Astrocyte (in vitro differentiated cells and primary cell): ENCODE measurements at regions not wholly inside any gene's neighbourhood (a gene's known extent, or its start where the extent isn't known, plus 50 kb on each side); places are given as distances from the start of the nearest gene placed in this dataset.

Experiments used
- DNase-seq: peaks from one replicate; pipeline ENCODE4 v3.0.0-alpha.2; 2010; ENCODE audit warnings: low read depth
- FAIRE-seq: peaks from 2 replicates; lab custom pipeline; 2011; peaks lifted over from hg19 to GRCh38; lab: Jason Lieb, UNC
- H2AFZ ChIP-seq: 2 replicates; pipeline ENCODE4 v1.6.0; 2012; ENCODE audit warnings: low read depth, low read length, inconsistent platforms
- H3K27ac ChIP-seq: 2 replicates; pipeline ENCODE4 v1.5.1; 2011; ENCODE audit warnings: low read depth, low read length, inconsistent platforms
- H3K27me3 ChIP-seq: 2 replicates; pipeline ENCODE4 v1.6.0; 2011; ENCODE audit warnings: low read length, inconsistent platforms; ENCODE audit not compliant: insufficient read depth
- H3K36me3 ChIP-seq: 2 replicates; pipeline ENCODE4 v1.5.1; 2011; ENCODE audit warnings: low read length, inconsistent platforms; ENCODE audit not compliant: insufficient read depth
- H3K4me1 ChIP-seq: 2 replicates; pipeline ENCODE4 v1.5.1; 2011; ENCODE audit warnings: low read length, inconsistent platforms; ENCODE audit not compliant: insufficient read depth
- H3K4me2 ChIP-seq: 2 replicates; pipeline ENCODE4 v1.6.0; 2012; ENCODE audit warnings: low read length, inconsistent platforms
- H3K4me3 ChIP-seq: 2 replicates; pipeline ENCODE4 v1.5.1; 2011; ENCODE audit warnings: low read depth, mild to moderate bottlenecking, low read length, inconsistent platforms; ENCODE audit not compliant: insufficient read depth
- H3K79me2 ChIP-seq: 2 replicates; pipeline ENCODE4 v1.6.0; 2012; ENCODE audit warnings: mild to moderate bottlenecking, low read length, inconsistent platforms; ENCODE audit not compliant: insufficient read depth
- H3K9ac ChIP-seq: 2 replicates; pipeline ENCODE4 v1.6.0; 2012; ENCODE audit warnings: mild to moderate bottlenecking, low read length, inconsistent platforms
- H3K9me3 ChIP-seq: 2 replicates; pipeline ENCODE4 v1.5.1; 2012; ENCODE audit warnings: low read depth, mild to moderate bottlenecking, low read length, inconsistent platforms; ENCODE audit not compliant: insufficient read depth
- H4K20me1 ChIP-seq: 2 replicates; pipeline ENCODE4 v1.6.0; 2012; ENCODE audit warnings: low read length, inconsistent platforms; ENCODE audit not compliant: insufficient read depth
- H3K27ac Mint-ChIP-seq: one replicate; pipeline ENCODE4 v1.8.0; 2021; ENCODE audit warnings: mild to moderate bottlenecking, mixed read lengths; ENCODE audit not compliant: unreplicated experiment
- H3K27me3 Mint-ChIP-seq: one replicate; pipeline ENCODE4 v1.8.0; 2021; ENCODE audit warnings: low read depth, mixed read lengths; ENCODE audit not compliant: unreplicated experiment
- H3K36me3 Mint-ChIP-seq: one replicate; pipeline ENCODE4 v1.8.0; 2021; ENCODE audit warnings: low read depth, mixed read lengths; ENCODE audit not compliant: unreplicated experiment
- H3K4me1 Mint-ChIP-seq: one replicate; pipeline ENCODE4 v1.8.0; 2021; ENCODE audit warnings: low read depth, mixed read lengths; ENCODE audit not compliant: unreplicated experiment
- H3K4me3 Mint-ChIP-seq: one replicate; pipeline ENCODE4 v1.8.0; 2021; ENCODE audit warnings: mild to moderate bottlenecking, moderate library complexity, mixed read lengths; ENCODE audit not compliant: unreplicated experiment
- H3K9me3 Mint-ChIP-seq: one replicate; pipeline ENCODE4 v1.8.0; 2021; ENCODE audit warnings: mild to moderate bottlenecking, mixed read lengths; ENCODE audit not compliant: unreplicated experiment
- EZH2 ChIP-seq: IDR thresholded peaks from 2 replicates; pipeline ENCODE4 v1.6.1; 2012; ENCODE audit warnings: mild to moderate bottlenecking, low read length, inconsistent platforms; ENCODE audit not compliant: insufficient read depth
- TF ChIP-seq, protein P1 (sequence below): IDR thresholded peaks from 2 replicates; pipeline ENCODE4 v1.5.1; 2011; ENCODE audit warnings: low read depth, mild to moderate bottlenecking, inconsistent platforms, low read length, moderate library complexity; ENCODE audit not compliant: insufficient read depth

- Histone ChIP-seq H3K9me3 (no peaks in the 10 kb centered on the region), H3K9ac (no peak overlapping the region)
- H3K4me3 Mint-ChIP-seq = no peak overlapping the region
Observed at GRCh38 chrX:39397561-39398199, 596.4 kb downstream of the MID1IP1 start.

GRCh38 chrX:39398215-39398962 is 597.1 kb downstream of the MID1IP1 start:
- H3K9ac ChIP-seq = no peak overlapping the region
- no peaks in the 10 kb centered on the region for H3K36me3 Mint-ChIP-seq
- no peak overlapping the region for H3K27ac ChIP-seq
- H3K27me3 Mint-ChIP-seq = peaks cover 30% of the 10 kb centered on the region
- DNase-seq (no peak), FAIRE-seq (no peak)
- H3K27me3 ChIP-seq = peaks cover 6% of the 10 kb centered on the region
- no peaks in the 10 kb centered on the region for H4K20me1 ChIP-seq
- H3K4me1 Mint-ChIP-seq = no peaks in the 10 kb centered on the region
- TF ChIP-seq, protein P1, sequence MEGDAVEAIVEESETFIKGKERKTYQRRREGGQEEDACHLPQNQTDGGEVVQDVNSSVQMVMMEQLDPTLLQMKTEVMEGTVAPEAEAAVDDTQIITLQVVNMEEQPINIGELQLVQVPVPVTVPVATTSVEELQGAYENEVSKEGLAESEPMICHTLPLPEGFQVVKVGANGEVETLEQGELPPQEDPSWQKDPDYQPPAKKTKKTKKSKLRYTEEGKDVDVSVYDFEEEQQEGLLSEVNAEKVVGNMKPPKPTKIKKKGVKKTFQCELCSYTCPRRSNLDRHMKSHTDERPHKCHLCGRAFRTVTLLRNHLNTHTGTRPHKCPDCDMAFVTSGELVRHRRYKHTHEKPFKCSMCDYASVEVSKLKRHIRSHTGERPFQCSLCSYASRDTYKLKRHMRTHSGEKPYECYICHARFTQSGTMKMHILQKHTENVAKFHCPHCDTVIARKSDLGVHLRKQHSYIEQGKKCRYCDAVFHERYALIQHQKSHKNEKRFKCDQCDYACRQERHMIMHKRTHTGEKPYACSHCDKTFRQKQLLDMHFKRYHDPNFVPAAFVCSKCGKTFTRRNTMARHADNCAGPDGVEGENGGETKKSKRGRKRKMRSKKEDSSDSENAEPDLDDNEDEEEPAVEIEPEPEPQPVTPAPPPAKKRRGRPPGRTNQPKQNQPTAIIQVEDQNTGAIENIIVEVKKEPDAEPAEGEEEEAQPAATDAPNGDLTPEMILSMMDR = no peak
- TF ChIP-seq EZH2 = no peak
- no peaks in the 10 kb centered on the region for H3K79me2 ChIP-seq
- no peaks in the 10 kb centered on the region for H3K4me1 ChIP-seq
- H3K27ac Mint-ChIP-seq = no peak overlapping the region
- H3K4me3 ChIP-seq = no peak overlapping the region
- H3K9me3 Mint-ChIP-seq = peaks cover 3% of the 10 kb centered on the region
- no peaks in the 10 kb centered on the region for H3K36me3 ChIP-seq
- no peak overlapping the region for H3K4me2 ChIP-seq
- H3K9me3 ChIP-seq = no peaks in the 10 kb centered on the region
- no peak overlapping the region for H2AFZ ChIP-seq
- H3K4me3 Mint-ChIP-seq = no peak overlapping the region

More at GRCh38 chrX:39397561-39398199, 596.4 kb downstream of the MID1IP1 start:
- Mint-ChIP-seq H3K27ac (no peak overlapping the region), H3K4me1 (no peaks in the 10 kb centered on the region), H3K27me3 (peaks cover 31% of the 10 kb centered on the region), H3K36me3 (no peaks in the 10 kb centered on the region), H3K9me3 (peaks cover 3% of the 10 kb centered on the region)
- H3K36me3 ChIP-seq = no peaks in the 10 kb centered on the region
- H3K4me2 ChIP-seq = no peak overlapping the region
- peaks cover 6% of the 10 kb centered on the region for H3K27me3 ChIP-seq
- TF ChIP-seq, protein P1 = no peak
- TF ChIP-seq EZH2 = no peak
- FAIRE-seq (peak; percentile 97), DNase-seq (no peak)
- no peaks in the 10 kb centered on the region for H4K20me1 ChIP-seq
- no peak overlapping the region for H3K4me3 ChIP-seq
- no peak overlapping the region for H2AFZ ChIP-seq
- H3K4me1 ChIP-seq = no peaks in the 10 kb centered on the region
- H3K79me2 ChIP-seq = no peaks in the 10 kb centered on the region
- H3K27ac ChIP-seq = no peak overlapping the region

GRCh38 chrX:39398963-39399261 is 597.7 kb downstream of the MID1IP1 start:
- no peaks in the 10 kb centered on the region for H3K36me3 ChIP-seq
- peaks cover 3% of the 10 kb centered on the region for H3K9me3 Mint-ChIP-seq
- no peak overlapping the region for H3K4me3 Mint-ChIP-seq
- FAIRE-seq = no peak
- no peaks in the 10 kb centered on the region for H3K4me1 ChIP-seq
- no peak overlapping the region for H3K4me3 ChIP-seq
- peaks cover 6% of the 10 kb centered on the region for H3K27me3 ChIP-seq
- H3K27ac ChIP-seq = no peak overlapping the region
- H4K20me1 ChIP-seq = no peaks in the 10 kb centered on the region
- H3K36me3 Mint-ChIP-seq = no peaks in the 10 kb centered on the region
- no peaks in the 10 kb centered on the region for H3K79me2 ChIP-seq
- H3K27me3 Mint-ChIP-seq = peaks cover 33% of the 10 kb centered on the region
- DNase-seq = no peak
- H3K4me2 ChIP-seq = no peak overlapping the region
- no peaks in the 10 kb centered on the region for H3K9me3 ChIP-seq
- TF ChIP-seq, protein P1 = no peak
- TF ChIP-seq EZH2 = no peak
- H3K4me1 Mint-ChIP-seq = no peaks in the 10 kb centered on the region
- H3K9ac ChIP-seq = no peak overlapping the region
- H3K27ac Mint-ChIP-seq = no peak overlapping the region
- no peak overlapping the region for H2AFZ ChIP-seq
